NCI-H774 (cell line): ENCODE measurements at regions not wholly inside any gene's neighbourhood (a gene's known extent, or its start where the extent isn't known, plus 50 kb on each side); places are given as distances from the start of the nearest gene placed in this dataset.

Source experiments
- DNase-seq: peaks from one replicate; lab custom pipeline; 2025; lab: John Stamatoyannopoulos, UW

DNA sequence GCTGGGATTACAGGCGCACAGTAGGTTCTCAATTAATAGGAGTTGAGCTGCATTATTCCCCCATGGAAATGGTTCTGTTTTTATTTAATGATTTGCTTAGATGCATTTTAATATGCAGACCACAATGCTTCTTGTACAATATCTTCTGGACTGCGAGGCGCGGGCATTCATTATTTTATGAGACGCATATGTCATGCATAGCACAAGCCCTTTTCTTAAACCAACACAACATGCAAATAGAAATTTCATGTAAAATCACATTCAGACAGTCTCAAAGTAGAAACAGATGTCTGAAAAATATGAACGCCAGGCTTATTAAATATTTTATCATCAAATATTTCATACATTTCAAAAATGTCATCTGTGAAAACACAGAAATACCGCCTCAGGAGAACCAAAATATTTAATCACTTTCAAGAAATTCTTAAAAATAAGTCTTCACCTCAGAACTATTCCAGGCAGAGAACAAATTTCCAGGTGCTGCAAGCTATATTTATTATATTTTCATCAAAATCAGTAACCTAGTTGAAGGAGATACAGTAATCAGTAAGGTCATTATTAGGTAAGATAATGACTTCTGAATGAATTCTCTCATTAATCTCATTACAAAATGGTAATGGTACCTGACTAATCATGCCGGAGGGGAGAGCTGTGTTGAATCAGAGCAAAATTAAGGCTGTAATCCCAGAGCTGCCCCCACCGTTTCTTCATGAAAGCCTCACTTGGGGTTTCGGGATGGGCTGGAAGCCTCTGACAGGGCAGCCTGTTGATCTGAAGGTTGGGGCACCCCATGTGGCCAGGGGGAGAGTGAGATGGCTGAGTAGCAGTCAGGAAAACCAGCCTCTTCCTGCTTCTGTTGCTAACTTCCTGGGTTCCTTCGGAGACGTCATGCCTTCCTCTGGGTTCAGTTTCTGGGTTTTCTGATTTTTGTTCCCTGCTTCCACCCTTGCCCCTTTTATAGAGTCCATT, 133.9 kb upstream of the ZNF618 start:
- DNase-seq, result no peak

DNA sequence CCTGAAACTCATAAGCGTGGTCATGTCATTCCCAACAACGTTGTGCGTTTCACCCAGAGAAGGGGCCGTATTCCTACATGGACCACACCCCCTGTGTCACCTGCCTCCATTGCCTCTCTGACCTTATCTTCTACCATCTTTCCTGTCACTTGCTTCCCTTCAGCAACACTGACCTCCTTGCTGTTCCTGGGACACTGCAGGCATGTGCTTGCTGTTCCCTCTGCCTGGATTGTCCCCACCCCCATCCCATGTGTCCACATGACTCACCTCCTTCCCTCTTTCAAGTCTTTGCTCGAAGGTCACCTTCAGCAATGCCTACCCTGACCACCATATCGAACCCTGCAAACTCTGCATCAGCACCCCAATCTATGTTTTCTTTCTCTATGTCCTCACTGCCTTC, 133.2 kb upstream of the ZNF618 start:
- DNase-seq, result no peak

DNA sequence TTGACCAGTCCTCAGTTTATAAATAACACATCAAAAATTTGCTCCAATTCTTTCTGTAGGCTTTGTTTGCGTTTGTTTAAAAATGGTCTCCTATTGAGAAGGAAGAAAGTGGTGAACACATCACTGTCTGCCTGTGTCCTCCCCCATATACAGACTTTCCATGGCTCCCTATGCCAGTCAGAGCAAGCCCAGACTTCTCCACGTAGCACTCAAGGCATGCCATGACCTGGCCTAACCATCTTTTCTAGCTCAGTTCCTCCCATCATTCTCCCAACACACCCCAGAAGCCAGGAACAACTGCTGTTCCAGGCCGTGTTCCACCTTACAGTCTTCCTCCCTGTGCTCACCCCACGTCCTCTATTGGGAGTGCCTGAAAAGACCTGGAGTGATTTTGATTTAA, 129.6 kb upstream of the ZNF618 start:
- DNase-seq, result no peak

DNA sequence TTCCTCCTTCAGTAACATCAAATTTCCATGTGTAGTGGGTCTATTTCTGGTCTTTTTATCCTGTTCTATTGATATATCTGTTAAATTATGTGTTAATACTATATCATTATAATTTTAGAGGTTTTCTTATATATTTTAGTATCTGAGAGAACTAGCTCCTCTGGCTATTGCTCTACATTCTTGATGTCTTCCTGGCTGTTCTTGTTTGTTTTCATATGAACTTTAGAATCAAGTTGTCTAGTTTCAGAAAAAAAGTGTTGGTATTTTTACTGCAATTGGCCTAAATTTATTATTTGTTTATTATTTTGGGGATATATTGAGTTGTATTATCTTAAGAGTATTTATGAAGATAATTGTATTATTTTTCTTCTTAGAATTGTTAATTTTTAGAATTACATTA, 128.0 kb upstream of the ZNF618 start:
- DNase-seq, result no peak

DNA sequence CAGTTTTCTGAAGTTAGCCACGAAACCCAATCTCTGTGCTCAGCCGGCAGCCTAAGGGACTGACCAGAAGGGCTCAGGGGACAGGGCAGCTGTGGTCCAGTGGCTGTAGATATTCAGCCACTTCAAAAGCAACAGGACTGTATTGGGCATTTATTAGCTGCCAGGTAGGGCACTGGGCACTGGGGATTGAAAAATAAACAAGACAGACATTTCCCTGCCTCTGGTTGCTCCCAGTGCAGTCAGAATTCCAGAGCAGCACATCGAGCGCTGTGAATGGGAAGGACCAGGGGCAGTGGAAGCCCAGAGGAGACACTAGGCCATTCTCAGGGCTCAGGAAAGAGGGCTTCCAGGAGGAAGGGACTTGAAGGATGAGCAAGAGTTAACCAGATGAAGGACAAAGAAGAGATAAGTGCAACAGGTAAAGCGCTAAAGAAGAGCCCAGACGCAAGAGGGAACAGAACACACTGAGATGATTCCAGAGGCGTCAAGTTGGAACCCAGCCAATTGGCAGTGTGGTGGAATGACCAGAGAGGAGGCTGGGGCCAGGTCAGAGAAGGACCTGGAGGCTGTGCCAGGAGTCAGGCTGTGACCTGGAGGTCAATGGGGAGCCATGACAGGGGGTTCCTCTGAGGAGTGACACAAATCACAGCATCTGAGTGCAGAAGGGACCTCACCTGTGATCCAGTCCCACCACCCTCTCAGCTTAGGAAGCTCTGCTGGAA, 122.5 kb upstream of the ZNF618 start:
- DNase-seq, result no peak

DNA sequence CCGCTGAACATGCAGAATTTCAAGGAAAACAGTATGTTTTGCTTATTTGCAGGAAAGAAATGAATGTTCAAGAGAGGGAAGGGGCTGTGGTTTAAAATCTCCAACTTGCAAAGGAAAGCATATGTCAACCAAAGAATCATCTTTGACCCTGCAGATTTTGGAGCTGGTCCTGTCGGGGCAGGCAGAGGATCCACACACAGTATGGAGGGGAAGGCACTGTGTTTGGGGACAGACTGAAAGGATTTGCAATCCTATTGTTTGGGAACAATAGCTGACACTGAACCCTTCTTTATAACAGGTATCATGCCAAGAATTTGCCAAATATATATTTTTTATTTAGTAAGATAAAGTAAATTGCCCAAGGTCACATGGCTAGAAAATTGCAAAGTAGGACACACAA, 121.4 kb upstream of the ZNF618 start:
- DNase-seq, result no peak

DNA sequence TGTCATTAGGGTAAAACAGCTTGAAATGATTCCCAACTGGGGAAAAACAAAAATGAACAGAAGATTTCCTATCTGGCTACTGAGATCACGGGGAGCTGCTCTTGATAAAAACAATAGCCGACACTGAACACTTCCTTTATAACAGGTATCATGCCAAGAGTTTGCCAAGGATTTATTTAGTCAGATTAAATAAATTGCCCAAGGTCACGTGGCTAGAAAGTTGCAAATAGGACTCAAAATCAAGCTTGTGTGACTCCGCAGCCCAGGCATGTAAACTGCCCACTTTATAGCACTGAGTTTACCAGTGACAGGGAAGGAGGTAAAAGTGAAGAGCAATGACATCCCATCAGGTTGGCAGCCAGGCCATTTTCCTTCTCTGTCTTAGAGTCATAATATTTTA, 120.7 kb upstream of the ZNF618 start:
- no peak for DNase-seq

DNA sequence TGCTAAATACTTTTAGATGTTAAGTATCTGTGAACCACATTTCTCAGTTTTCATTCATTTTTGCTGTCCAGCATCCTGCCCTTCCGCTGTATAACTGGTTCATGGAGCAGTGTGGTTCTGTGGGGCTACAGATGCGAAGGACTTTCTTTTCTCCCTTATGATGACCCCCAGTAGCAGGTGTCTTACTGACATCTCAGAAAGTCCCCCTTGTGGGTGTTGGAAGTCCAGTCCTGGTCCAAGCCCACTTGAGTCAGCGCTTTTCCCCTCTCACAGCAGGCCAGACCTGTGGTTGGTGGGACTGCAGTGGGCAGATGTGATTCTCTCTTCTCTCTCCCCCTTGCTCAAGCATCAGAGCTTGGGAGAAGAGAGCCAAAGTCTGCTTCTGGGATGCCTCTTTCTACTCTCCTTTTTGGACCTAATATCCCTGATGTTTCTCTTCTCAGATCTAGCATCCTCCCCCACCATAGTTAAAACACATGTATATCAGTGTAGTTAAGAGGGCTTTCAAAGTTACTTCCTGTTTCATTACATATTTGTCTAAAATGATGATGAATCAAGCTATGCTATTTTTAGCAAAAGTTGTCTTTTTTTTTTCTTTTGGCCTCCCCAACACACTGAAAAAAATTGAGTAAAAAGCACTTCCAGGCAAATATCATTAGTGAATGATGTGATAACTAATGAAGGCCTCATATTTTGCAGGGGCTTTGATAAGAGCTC, 119.5 kb upstream of the ZNF618 start:
- DNase-seq, result no peak

DNA sequence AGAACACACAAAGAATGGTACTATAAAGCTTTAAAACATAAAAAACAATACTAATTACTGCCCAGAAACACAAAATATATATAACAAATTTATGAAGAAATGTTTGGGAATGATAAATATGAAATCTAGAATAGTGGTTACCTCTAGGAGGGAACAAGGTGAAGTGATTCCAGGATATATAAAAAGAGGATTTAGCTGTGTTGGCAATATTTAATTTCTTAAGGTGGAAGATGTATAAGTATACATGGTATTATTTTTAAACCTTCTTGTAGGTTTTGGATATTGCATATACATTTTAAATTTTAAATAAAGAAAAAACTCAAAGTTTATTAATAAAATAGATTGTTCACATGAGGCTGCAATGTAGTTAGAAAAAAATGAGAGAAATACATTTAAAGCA, 112.7 kb upstream of the ZNF618 start:
- DNase-seq, result no peak

DNA sequence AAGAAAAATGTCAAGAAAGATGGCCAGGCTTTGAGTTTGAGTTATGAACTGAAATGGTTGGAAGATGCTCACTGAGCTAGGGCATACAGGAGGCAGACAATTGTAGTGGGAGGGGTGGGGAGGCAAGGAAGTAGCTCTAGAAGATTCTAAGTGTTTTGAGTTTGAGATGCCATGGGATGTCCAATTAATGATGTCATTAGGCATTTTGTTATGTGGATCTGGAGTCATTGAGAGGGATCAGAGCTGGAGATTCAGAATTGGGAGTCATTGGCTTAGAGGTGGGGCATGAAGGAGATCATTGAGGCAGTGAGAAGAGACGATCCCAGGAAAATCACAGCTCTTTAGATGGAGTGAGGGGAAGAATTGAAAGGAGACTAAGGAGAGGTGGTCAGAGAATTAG, 111.5 kb upstream of the ZNF618 start:
- no peak for DNase-seq

DNA sequence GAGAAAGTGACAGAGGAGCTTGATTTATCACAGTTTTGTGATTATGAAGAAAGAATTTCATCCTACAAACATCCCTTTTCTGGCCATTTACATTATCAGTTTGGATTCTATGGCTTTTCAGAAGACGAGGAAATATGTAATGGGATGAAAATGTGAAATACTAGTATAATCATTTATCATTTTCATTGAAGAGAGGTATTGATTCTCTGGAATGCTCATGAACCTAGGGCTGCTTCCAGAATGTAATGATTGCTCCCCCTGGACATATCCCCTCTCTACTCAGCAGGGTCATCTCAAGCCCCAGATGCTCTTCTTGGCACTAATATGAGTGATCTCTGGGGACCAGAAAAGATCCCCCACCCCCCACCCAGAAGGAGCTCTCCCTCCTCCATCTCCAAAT, 106.7 kb upstream of the ZNF618 start:
- DNase-seq, result no peak

DNA sequence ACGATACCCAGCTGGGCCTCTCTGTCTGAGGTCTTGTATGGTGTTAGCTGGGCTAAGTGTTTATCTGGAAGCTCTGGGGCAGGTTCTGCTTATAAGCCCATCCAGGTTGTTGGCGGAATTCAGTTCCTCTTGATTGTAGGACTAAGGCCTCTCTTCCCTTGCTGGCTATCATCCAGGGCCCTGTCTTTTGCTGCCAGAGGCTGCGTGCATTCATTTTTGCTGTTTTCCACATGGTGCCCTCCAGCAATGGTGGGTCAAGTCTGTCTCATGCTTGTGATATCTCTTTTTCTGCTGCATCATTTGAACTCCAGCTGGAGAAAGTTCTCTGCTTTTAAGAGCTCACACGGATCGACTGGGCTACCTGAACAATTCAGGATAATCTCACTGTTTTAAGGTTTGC, 105.7 kb upstream of the ZNF618 start:
- no peak for DNase-seq

DNA sequence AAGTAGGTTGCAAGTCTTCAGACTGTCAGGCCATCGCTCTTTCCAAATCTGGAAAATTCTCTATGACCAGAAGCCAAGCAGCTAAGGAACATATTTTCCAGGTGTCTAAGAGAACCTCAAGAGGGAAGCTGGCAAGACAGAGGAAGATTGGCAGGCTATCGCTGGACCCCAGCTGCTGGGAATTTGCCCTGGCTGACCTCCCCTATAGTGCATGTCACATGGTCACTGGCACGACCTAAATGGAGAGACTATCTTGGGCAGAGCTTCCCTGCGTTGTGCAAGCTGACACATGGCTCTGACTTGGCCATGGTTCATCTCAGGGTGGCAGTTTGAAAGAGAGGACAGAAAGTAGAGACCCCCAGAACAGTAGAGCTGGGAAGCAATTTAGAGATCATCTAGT, 104.9 kb upstream of the ZNF618 start:
- no peak for DNase-seq

DNA sequence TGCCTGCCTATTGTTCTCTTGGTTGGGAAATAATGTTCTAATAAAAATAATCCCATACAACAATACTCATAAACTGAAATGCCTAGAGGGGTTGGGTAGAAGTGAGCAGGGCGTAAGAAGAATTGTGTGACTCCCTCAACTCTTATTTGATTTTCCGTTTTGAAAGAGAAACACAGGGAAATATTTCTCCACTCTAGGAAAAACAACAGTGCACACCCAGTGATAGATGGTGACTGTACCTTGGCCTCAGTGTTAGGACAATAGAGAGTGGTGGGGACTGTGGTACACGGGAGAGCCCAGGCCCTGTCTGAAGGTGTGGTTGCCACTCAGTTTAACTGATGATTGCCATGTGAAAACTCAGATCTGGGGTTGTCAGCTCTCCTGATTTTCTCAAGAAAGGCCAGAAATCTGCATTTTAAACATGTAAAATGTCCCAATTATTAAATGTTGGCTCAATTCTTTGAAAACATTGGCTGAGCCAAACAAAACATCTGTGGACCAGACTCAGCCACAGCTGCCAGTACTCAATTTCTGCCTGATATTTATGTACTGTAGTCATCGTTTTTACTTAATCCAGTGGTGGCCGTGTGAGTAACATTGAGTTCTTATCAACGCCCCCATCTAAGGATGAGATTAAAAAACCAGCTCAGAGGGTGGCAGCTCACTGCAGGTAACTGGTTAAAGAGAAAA, 103.8 kb upstream of the ZNF618 start:
- no peak for DNase-seq

DNA sequence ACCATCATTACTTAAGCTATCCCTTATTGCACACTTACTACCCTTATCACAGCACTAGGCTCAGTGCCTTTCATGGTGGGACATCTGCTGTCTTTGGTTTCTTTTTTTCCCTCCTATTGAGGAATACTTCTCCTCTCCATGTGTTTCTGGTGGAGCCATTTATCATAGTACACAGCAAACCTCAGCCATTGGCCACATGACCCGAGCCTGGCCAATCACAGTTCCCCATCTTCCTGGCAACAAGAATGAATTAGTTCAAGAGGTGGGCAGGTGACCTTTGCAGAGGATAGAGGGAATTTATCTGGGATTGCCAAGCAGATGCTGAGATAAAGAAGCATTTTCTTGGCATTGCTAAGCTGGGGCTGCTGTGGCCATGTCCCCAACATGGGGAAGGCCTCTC, 101.1 kb upstream of the ZNF618 start:
- no peak for DNase-seq

DNA sequence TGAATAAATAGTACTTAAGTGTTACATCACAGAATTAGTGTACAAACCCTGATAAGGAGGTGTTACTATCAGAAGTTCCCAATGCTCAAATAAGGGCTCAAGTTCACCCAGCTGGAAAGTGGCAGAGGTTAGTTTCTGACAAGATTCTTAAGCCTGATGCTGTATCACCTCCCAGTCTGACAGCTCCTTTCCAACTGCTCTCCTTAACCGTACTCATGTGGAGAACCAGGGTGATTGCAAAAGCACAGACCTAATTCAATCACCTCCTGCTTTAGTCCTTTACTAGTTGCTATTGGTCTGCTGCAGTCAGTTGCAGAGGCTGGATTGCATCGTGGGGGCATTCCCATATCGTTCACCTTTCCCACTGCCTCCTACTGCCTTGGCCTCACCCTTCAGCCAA, 100.4 kb upstream of the ZNF618 start:
- no peak for DNase-seq

DNA sequence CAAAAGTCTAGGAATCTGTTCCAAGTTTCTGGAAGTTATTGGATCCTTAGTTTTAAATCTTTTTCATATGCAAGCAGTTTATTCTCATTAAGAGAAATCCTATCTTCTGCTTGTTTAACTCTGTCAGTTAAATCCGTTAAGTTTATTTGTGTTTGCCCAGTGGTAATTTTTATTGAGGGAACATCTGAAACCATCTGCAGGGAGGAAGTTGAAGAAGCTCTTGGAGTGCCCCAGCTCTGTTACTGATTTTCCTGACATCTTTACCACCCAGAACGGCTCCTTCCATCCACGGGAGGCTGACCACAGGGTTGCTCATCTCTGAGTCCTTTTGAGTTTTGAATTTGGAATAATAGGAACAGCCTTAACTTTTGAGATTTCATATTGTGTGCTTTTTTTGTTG, 99.9 kb upstream of the ZNF618 start:
- no peak for DNase-seq

DNA sequence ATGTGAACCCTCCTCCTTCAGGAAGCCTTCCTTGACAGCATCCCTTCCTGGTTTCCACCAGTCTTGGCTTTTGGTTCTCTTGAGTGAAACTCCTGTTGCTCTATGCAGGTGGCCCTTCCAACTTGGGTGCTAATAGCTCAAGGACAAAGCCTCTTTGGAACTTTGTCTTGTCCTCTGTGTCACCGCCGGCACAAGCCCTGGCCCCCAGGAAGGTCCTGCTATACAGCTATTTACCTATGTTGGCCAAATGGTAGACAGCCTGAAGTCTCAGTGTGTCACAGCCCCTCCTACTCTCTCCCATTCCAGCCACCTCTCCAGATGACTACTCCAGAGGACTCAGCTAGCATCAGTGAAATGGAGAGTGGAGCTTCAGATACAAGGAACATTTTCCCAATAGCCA, 94.7 kb upstream of the ZNF618 start:
- DNase-seq, result no peak

DNA sequence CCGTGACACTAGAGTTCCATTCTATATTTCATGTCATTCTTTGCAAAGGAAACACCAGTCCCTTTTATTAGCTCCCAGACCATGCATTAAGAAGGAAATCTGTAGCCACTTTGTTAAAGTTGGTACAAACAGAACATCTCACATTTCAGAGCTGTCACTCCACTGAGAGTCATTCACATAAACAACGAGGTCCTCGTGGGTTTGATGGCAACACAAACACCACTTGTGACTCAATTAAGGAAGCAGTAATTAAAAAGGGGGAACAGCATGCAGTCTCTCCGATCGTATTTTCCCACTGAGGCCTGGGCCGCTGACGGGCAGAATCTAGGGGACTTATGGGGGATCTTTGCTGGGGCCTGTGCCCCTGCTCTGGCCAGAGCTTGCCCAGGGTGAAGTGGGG, 94.2 kb upstream of the ZNF618 start:
- DNase-seq, result no peak

DNA sequence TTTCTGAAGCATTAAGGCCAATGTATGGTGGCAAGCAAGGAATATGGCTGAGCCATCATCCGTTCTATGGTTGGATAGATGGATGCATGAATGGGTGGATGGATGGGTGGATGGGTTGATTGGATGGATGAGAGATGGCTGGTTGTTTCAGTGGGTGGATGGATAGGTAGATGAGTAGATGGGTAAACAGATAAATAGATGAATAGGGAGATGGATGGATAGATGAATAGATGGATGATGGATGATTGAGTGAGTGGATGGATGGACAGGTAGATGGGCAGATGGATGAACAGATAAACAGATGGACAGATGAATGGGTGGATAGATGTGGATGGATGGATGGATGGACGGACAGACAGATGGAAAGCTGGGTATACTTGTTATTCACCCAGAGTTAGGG, 92.6 kb upstream of the ZNF618 start:
- no peak for DNase-seq

DNA sequence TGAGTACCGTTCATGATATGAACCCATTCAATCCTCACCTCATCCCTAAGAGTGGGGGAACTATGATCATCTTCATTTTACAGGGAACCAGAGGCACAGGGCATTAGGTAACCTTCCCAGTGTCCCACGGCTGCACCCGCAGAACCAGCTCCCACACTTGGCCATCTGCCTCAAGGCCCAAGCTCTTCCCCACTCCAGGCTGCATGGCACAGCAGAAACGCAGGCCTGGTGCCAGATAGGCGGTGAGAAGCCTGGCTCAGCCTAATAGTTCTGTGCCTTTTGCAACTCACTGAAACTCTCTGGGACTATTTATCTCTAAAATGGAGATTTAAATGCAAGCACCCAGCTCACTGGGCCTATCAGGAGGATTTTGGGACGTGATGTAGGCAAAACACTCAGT, 90.8 kb upstream of the ZNF618 start:
- DNase-seq, result no peak

DNA sequence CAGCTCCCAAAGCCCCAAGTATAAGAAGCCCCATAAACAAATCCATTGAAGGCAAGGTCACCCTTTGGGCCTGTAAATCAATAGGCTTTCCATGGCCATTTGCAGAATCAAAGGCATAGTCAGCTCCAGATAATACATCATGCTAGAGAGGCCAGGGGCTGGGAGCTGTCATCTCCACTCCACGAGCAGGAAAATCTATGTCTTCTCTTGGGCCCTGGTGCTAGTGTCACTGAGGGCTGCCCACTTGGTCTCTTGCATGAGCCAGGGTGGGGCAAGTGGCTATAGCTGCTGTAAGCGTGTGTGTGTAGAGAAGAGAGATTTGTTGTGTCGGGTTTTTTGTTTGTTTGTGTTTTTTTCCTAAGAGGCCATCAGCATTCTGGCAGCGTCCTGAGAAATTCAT, 90.0 kb upstream of the ZNF618 start:
- DNase-seq, result no peak
